ENCODE measurements at regions not wholly inside any gene's neighbourhood (a gene's known extent, or its start where the extent isn't known, plus 50 kb on each side); places are given as distances from the start of the nearest gene placed in this dataset.
"Not testable (repeated sequence)": the region's sequence is repeated elsewhere in the genome, so short reads cannot be mapped to it uniquely, and the experiment has no call there.

- H3K4me1 ChIP-seq (ENCODE audit: control insufficient read depth, extremely low read depth, insufficient read depth, low read length), result peaks cover 8% of the 10 kb centered on the region
- peak; percentile 57 to 84 for DNase-seq (ENCODE audit: low read depth in 2 of 2)
- H3K9ac ChIP-seq (ENCODE audit: insufficient read depth, low read length), result no peak overlapping the region
- peak overlapping the region; percentile 59 for H3K4me2 ChIP-seq (ENCODE audit: extremely low read depth, insufficient read depth, low read length)
- H3K36me3 ChIP-seq (ENCODE audit: control insufficient read depth, insufficient read depth, low read length), result no peaks in the 10 kb centered on the region
- H4K20me1 ChIP-seq (ENCODE audit: control insufficient read depth, extremely low read depth, insufficient read depth, low read length), result no peaks in the 10 kb centered on the region
- no peaks in the 10 kb centered on the region for H3K27me3 ChIP-seq (ENCODE audit: control insufficient read depth, insufficient read depth, low read length)
- no peak overlapping the region for H3K4me3 ChIP-seq (replicated peaks in 1 of 4; ENCODE audit: control extremely low read depth in 1 of 4, insufficient read depth in 1 of 4, low read depth in 3 of 4, low read length in 4 of 4)
- no peaks in the 10 kb centered on the region for H3K9me3 ChIP-seq (ENCODE audit: control insufficient read depth, insufficient read depth, low read depth, low read length)
- H3K27ac ChIP-seq (ENCODE audit: insufficient read depth, low read length), result peak overlapping the region; percentile 61
- TF ChIP-seq CTCF (conservative IDR thresholded peaks at IDR 0.05 in 1 of 2, IDR thresholded peaks at IDR 0.05 in 1 of 2; ENCODE audit: low read depth in 1 of 2, low read length in 2 of 2), result no peak
- H3K79me2 ChIP-seq (ENCODE audit: control insufficient read depth, insufficient read depth, low read length), result no peaks in the 10 kb centered on the region
- H2AFZ ChIP-seq (ENCODE audit: low read length), result peak overlapping the region; percentile 65
These were observed 271.5 kb upstream of the MMADHC start for GRCh38 chr2:149858901-149859634.

- no peaks in the 10 kb centered on the region for H3K36me3 ChIP-seq (ENCODE audit: control insufficient read depth, insufficient read depth, low read length)
- no peaks in the 10 kb centered on the region for H3K27me3 ChIP-seq (ENCODE audit: control insufficient read depth, insufficient read depth, low read length)
- H3K4me2 ChIP-seq (ENCODE audit: extremely low read depth, insufficient read depth, low read length), result peak overlapping the region; percentile 59
- H3K9me3 ChIP-seq (ENCODE audit: control insufficient read depth, insufficient read depth, low read depth, low read length), result no peaks in the 10 kb centered on the region
- no peak overlapping the region for H3K27ac ChIP-seq (ENCODE audit: insufficient read depth, low read length)
- H3K4me3 ChIP-seq (replicated peaks in 1 of 4; ENCODE audit: control extremely low read depth in 1 of 4, insufficient read depth in 1 of 4, low read depth in 3 of 4, low read length in 4 of 4), result no peak overlapping the region
- H2AFZ ChIP-seq (ENCODE audit: low read length), result no peak overlapping the region
- no peak overlapping the region for H3K9ac ChIP-seq (ENCODE audit: insufficient read depth, low read length)
- TF ChIP-seq CTCF (conservative IDR thresholded peaks at IDR 0.05 in 1 of 2, IDR thresholded peaks at IDR 0.05 in 1 of 2; ENCODE audit: low read depth in 1 of 2, low read length in 2 of 2) (no peak), EZH2 (IDR thresholded peaks at IDR 0.05; ENCODE audit: low read length, missing control alignments) (no peak)
- no peaks in the 10 kb centered on the region for H3K79me2 ChIP-seq (ENCODE audit: control insufficient read depth, insufficient read depth, low read length)
- peaks cover 8% of the 10 kb centered on the region for H3K4me1 ChIP-seq (ENCODE audit: control insufficient read depth, extremely low read depth, insufficient read depth, low read length)
- no peaks in the 10 kb centered on the region for H4K20me1 ChIP-seq (ENCODE audit: control insufficient read depth, extremely low read depth, insufficient read depth, low read length)
- DNase-seq (ENCODE audit: low read depth in 2 of 2), result peak; percentile 47 to 60
These were observed 270.6 kb upstream of the MMADHC start for GRCh38 chr2:149858216-149858615.

- H3K9me3 ChIP-seq (ENCODE audit: control insufficient read depth, insufficient read depth, low read depth, low read length), result no peaks in the 10 kb centered on the region
- H3K27ac ChIP-seq (ENCODE audit: insufficient read depth, low read length), result no peak overlapping the region
- H3K4me1 ChIP-seq (ENCODE audit: control insufficient read depth, extremely low read depth, insufficient read depth, low read length), result peaks cover 8% of the 10 kb centered on the region
- no peaks in the 10 kb centered on the region for H3K27me3 ChIP-seq (ENCODE audit: control insufficient read depth, insufficient read depth, low read length)
- H2AFZ ChIP-seq (ENCODE audit: low read length), result no peak overlapping the region
- H3K79me2 ChIP-seq (ENCODE audit: control insufficient read depth, insufficient read depth, low read length), result no peaks in the 10 kb centered on the region
- no peak overlapping the region for H3K4me3 ChIP-seq (replicated peaks in 1 of 4; ENCODE audit: control extremely low read depth in 1 of 4, insufficient read depth in 1 of 4, low read depth in 3 of 4, low read length in 4 of 4)
- H4K20me1 ChIP-seq (ENCODE audit: control insufficient read depth, extremely low read depth, insufficient read depth, low read length), result no peaks in the 10 kb centered on the region
- no peak overlapping the region for H3K9ac ChIP-seq (ENCODE audit: insufficient read depth, low read length)
- no peak for TF ChIP-seq CTCF (conservative IDR thresholded peaks at IDR 0.05 in 1 of 2, IDR thresholded peaks at IDR 0.05 in 1 of 2; ENCODE audit: low read depth in 1 of 2, low read length in 2 of 2)
- TF ChIP-seq EZH2 (IDR thresholded peaks at IDR 0.05; ENCODE audit: low read length, missing control alignments), result no peak
- H3K36me3 ChIP-seq (ENCODE audit: control insufficient read depth, insufficient read depth, low read length), result no peaks in the 10 kb centered on the region
- no peak overlapping the region for H3K4me2 ChIP-seq (ENCODE audit: extremely low read depth, insufficient read depth, low read length)
- peak; percentile 40 to 53 for DNase-seq (ENCODE audit: low read depth in 2 of 2)
These were observed 269.8 kb upstream of the MMADHC start for GRCh38 chr2:149857344-149857743.

- H3K27me3 ChIP-seq (ENCODE audit: control insufficient read depth, insufficient read depth, low read length); H4K20me1 ChIP-seq (ENCODE audit: control insufficient read depth, extremely low read depth, insufficient read depth, low read length); H3K9ac ChIP-seq (ENCODE audit: insufficient read depth, low read length); H3K27ac ChIP-seq (ENCODE audit: insufficient read depth, low read length); H3K9me3 ChIP-seq (ENCODE audit: control insufficient read depth, insufficient read depth, low read depth, low read length); H3K79me2 ChIP-seq (ENCODE audit: control insufficient read depth, insufficient read depth, low read length); H3K4me1 ChIP-seq (ENCODE audit: control insufficient read depth, extremely low read depth, insufficient read depth, low read length); H3K36me3 ChIP-seq (ENCODE audit: control insufficient read depth, insufficient read depth, low read length); DNase-seq (ENCODE audit: low read depth in 2 of 2); H3K4me3 ChIP-seq (replicated peaks in 1 of 4; ENCODE audit: control extremely low read depth in 1 of 4, insufficient read depth in 1 of 4, low read depth in 3 of 4, low read length in 4 of 4); H2AFZ ChIP-seq (ENCODE audit: low read length); H3K4me2 ChIP-seq (ENCODE audit: extremely low read depth, insufficient read depth, low read length): not testable (repeated sequence)
These were observed 268.3 kb upstream of the MMADHC start for GRCh38 chr2:149855859-149856258.

Measured in fibroblast of lung (primary cell).